ENCODE measurements at regions not wholly inside any gene's neighbourhood (a gene's known extent, or its start where the extent isn't known, plus 50 kb on each side); places are given as distances from the start of the nearest gene placed in this dataset.
A peak's percentile ranks its signal among the peaks of the same experiment; 100 is the strongest.

- Histone ChIP-seq H3K36me3 (ENCODE audit: low read depth) (no peaks in the 10 kb centered on the region), H3K27me3 (ENCODE audit: insufficient read depth, poor library complexity, severe bottlenecking) (no peaks in the 10 kb centered on the region), H3K9me3 (ENCODE audit: severe bottlenecking) (no peaks in the 10 kb centered on the region), H3K4me1 (ENCODE audit: insufficient read depth, poor library complexity, severe bottlenecking) (peaks cover 8% of the 10 kb centered on the region), H3K4me3 (ENCODE audit: severe bottlenecking) (no peak overlapping the region), H3K27ac (ENCODE audit: poor library complexity, severe bottlenecking) (no peak overlapping the region)
- DNase-seq (ENCODE audit: low spot score) (no peak), ATAC-seq (ENCODE audit: low read depth) (peak; percentile 44; the same call in 2 of the 3 replicates)
- TF ChIP-seq CTCF (IDR thresholded peaks at IDR 0.05; ENCODE audit: poor library complexity, severe bottlenecking), result no peak
Measured at GRCh38 chr18:55998071-55998522, 410.1 kb upstream of the TCF4 start.

- ATAC-seq (ENCODE audit: low read depth) (peak; percentile 68), DNase-seq (ENCODE audit: low spot score) (no peak)
- H3K4me1 ChIP-seq (ENCODE audit: insufficient read depth, poor library complexity, severe bottlenecking), result peaks cover 8% of the 10 kb centered on the region
- H3K27ac ChIP-seq (ENCODE audit: poor library complexity, severe bottlenecking), result peak overlapping the region; percentile 40
- no peaks in the 10 kb centered on the region for H3K9me3 ChIP-seq (ENCODE audit: severe bottlenecking)
- no peaks in the 10 kb centered on the region for H3K27me3 ChIP-seq (ENCODE audit: insufficient read depth, poor library complexity, severe bottlenecking)
- no peak overlapping the region for H3K4me3 ChIP-seq (ENCODE audit: severe bottlenecking)
- H3K36me3 ChIP-seq (ENCODE audit: low read depth), result no peaks in the 10 kb centered on the region
- TF ChIP-seq CTCF (IDR thresholded peaks at IDR 0.05; ENCODE audit: poor library complexity, severe bottlenecking), result no peak
Measured at GRCh38 chr18:55997151-55997561, 409.2 kb upstream of the TCF4 start.

- no peak for TF ChIP-seq CTCF (IDR thresholded peaks at IDR 0.05; ENCODE audit: poor library complexity, severe bottlenecking)
- DNase-seq (ENCODE audit: low spot score) (no peak), ATAC-seq (ENCODE audit: low read depth) (no peak; the same call in 2 of the 3 replicates)
- Histone ChIP-seq H3K36me3 (ENCODE audit: low read depth) (no peaks in the 10 kb centered on the region), H3K27ac (ENCODE audit: poor library complexity, severe bottlenecking) (peak overlapping the region; percentile 40), H3K4me3 (ENCODE audit: severe bottlenecking) (no peak overlapping the region), H3K4me1 (ENCODE audit: insufficient read depth, poor library complexity, severe bottlenecking) (peaks cover 8% of the 10 kb centered on the region), H3K9me3 (ENCODE audit: severe bottlenecking) (no peaks in the 10 kb centered on the region), H3K27me3 (ENCODE audit: insufficient read depth, poor library complexity, severe bottlenecking) (no peaks in the 10 kb centered on the region)
Measured at GRCh38 chr18:55996717-55997116, 408.7 kb upstream of the TCF4 start.

GRCh38 chr18:55990186-55990585, 402.2 kb upstream of the TCF4 start:
- DNase-seq (ENCODE audit: low spot score), result no peak
- H3K4me3 ChIP-seq (ENCODE audit: severe bottlenecking), result no peak overlapping the region
- no peaks in the 10 kb centered on the region for H3K9me3 ChIP-seq (ENCODE audit: severe bottlenecking)
- no peaks in the 10 kb centered on the region for H3K36me3 ChIP-seq (ENCODE audit: low read depth)
- H3K27ac ChIP-seq (ENCODE audit: poor library complexity, severe bottlenecking), result no peak overlapping the region
- no peaks in the 10 kb centered on the region for H3K27me3 ChIP-seq (ENCODE audit: insufficient read depth, poor library complexity, severe bottlenecking)
- no peaks in the 10 kb centered on the region for H3K4me1 ChIP-seq (ENCODE audit: insufficient read depth, poor library complexity, severe bottlenecking)
- ATAC-seq (ENCODE audit: low read depth), result no peak
- TF ChIP-seq CTCF (IDR thresholded peaks at IDR 0.05; ENCODE audit: poor library complexity, severe bottlenecking), result no peak

- DNase-seq (ENCODE audit: low spot score), result no peak
- 0 out of 3 replicates have a peak, but pooled peaks have one; percentile 33 for ATAC-seq (ENCODE audit: low read depth)
- no peak for TF ChIP-seq CTCF (IDR thresholded peaks at IDR 0.05; ENCODE audit: poor library complexity, severe bottlenecking)
- Histone ChIP-seq H3K27ac (ENCODE audit: poor library complexity, severe bottlenecking) (no peak overlapping the region), H3K27me3 (ENCODE audit: insufficient read depth, poor library complexity, severe bottlenecking) (no peaks in the 10 kb centered on the region), H3K4me3 (ENCODE audit: severe bottlenecking) (no peak overlapping the region), H3K9me3 (ENCODE audit: severe bottlenecking) (peaks cover 3% of the 10 kb centered on the region), H3K4me1 (ENCODE audit: insufficient read depth, poor library complexity, severe bottlenecking) (no peaks in the 10 kb centered on the region), H3K36me3 (ENCODE audit: low read depth) (no peaks in the 10 kb centered on the region)
Measured at GRCh38 chr18:55988537-55988936, 400.5 kb upstream of the TCF4 start.
